ENCODE measurements at regions not wholly inside any gene's neighbourhood (a gene's known extent, or its start where the extent isn't known, plus 50 kb on each side); places are given as distances from the start of the nearest gene placed in this dataset.

DNA sequence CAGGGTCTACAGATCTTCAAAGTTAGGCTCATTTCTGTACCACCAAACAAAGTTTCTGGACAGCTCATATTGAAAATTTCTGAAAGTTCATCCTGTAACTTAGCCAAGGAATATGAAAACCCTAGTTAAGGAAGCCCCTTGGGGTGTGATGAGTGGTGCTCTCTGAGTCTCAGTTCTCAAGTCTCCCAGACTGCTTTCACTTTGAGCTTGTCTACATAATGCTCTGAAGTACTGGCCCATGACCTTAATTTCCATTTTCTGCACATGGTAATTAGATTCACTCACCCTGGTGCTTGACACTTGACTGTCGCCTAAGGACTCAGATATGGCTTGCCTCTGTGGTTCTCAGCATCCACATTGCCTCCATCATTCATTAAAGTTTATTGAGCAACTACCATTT, 51.7 kb upstream of the SATB2 start:
- Mint-ChIP-seq H3K9me3 (no peaks in the 10 kb centered on the region), H3K27me3 (no peaks in the 10 kb centered on the region), H3K4me1 (ENCODE audit: unreplicated experiment) (no peaks in the 10 kb centered on the region), H3K4me3 (no peak overlapping the region), H3K27ac (no peak overlapping the region), H3K36me3 (no peaks in the 10 kb centered on the region)
- DNase-seq (ENCODE audit: extremely low spot score, unreplicated experiment): no peak
- TF ChIP-seq, protein P1, sequence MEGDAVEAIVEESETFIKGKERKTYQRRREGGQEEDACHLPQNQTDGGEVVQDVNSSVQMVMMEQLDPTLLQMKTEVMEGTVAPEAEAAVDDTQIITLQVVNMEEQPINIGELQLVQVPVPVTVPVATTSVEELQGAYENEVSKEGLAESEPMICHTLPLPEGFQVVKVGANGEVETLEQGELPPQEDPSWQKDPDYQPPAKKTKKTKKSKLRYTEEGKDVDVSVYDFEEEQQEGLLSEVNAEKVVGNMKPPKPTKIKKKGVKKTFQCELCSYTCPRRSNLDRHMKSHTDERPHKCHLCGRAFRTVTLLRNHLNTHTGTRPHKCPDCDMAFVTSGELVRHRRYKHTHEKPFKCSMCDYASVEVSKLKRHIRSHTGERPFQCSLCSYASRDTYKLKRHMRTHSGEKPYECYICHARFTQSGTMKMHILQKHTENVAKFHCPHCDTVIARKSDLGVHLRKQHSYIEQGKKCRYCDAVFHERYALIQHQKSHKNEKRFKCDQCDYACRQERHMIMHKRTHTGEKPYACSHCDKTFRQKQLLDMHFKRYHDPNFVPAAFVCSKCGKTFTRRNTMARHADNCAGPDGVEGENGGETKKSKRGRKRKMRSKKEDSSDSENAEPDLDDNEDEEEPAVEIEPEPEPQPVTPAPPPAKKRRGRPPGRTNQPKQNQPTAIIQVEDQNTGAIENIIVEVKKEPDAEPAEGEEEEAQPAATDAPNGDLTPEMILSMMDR (conservative IDR thresholded peaks at IDR 0.05): no peak
